Ectodermal cell (in vitro differentiated cells): ENCODE measurements at regions not wholly inside any gene's neighbourhood (a gene's known extent, or its start where the extent isn't known, plus 50 kb on each side); places are given as distances from the start of the nearest gene placed in this dataset.
"Not testable (repeated sequence)": the region's sequence is repeated elsewhere in the genome, so short reads cannot be mapped to it uniquely, and the experiment has no call there.

Experiments used
- H3K27ac ChIP-seq: 2 replicates; pipeline ENCODE4 v1.7.0; 2013; ENCODE audit warnings: mild to moderate bottlenecking, low read depth, low read length; ENCODE audit not compliant: insufficient read depth, poor library complexity, severe bottlenecking
- H3K27me3 ChIP-seq: 2 replicates; pipeline ENCODE4 v1.7.0; 2013; ENCODE audit warnings: mild to moderate bottlenecking, low read length; ENCODE audit not compliant: insufficient read depth, control insufficient read depth, poor library complexity, severe bottlenecking
- H3K36me3 ChIP-seq: one replicate; pipeline ENCODE4 v1.7.0; 2013; ENCODE audit warnings: low read length; ENCODE audit not compliant: control insufficient read depth, insufficient read depth
- H3K4me1 ChIP-seq: one replicate; pipeline ENCODE4 v1.7.0; 2013; ENCODE audit warnings: low read length; ENCODE audit not compliant: control insufficient read depth, insufficient read depth
- H3K4me3 ChIP-seq: 2 replicates; pipeline ENCODE4 v1.7.0; 2013; ENCODE audit warnings: low read depth, low read length, control low read depth; ENCODE audit not compliant: insufficient read depth
- H3K9me3 ChIP-seq: 2 replicates; pipeline ENCODE4 v1.7.0; 2013; ENCODE audit warnings: mild to moderate bottlenecking, low read length, moderate library complexity; ENCODE audit not compliant: control insufficient read depth
- WGBS, 2 experiments: methylation state at CpG; one replicate each; pipeline ENCODE4 v1.1.7; 2013; ENCODE audit warnings: missing lambda C conversion rate in 2 of 2; 5-methylcytosine and 5-hydroxymethylcytosine counted together

DNA sequence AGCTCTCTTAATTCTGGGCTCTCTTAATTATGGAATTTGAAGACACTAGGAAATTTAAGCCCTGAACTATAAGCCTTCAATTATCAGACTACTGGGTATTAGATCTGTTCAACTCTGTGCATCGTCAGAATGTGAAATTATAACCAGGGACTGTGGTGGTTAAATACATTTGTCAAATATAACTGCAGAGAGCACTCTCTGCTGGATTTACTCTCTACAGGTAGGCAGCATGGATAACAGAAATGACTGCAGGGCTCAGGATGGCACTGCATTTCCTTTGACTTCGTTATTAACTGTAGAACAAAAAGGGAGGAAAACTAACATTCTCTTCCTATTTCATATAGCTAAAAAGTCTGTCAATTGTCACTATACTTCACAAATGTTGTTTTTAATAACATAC lies 310.1 kb upstream of the RASGEF1B start:
- H3K4me3 ChIP-seq, result no peak overlapping the region
- no peak overlapping the region for H3K27ac ChIP-seq
- H3K9me3 ChIP-seq, result no peaks in the 10 kb centered on the region
- no peaks in the 10 kb centered on the region for H3K4me1 ChIP-seq
- H3K36me3 ChIP-seq, result no peaks in the 10 kb centered on the region
- 90 to 91% methylated on average over 2 of the region's 2 CpGs for WGBS, 2 experiments
- no peaks in the 10 kb centered on the region for H3K27me3 ChIP-seq

DNA sequence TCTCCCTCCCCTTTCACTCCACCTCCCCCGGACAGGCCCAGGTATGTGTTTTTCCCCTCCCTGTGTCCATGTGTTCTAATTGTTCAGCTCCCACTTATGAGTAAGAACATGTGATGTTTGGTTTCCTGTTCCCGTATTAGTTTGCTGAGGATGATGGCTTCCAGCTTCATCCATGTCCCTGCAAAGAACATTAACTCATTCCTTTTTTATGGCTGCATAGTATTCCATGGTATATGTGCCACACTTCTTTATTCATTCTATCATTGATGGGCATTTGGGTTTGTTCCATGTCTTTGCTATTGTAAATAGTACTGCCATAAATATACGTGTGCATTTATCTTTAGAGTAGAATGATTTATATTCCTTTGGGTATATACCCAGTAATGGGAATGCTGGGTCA lies 306.0 kb upstream of the RASGEF1B start:
- H3K27me3 ChIP-seq, H3K36me3 ChIP-seq, H3K9me3 ChIP-seq, H3K4me1 ChIP-seq, H3K27ac ChIP-seq, H3K4me3 ChIP-seq: not testable (repeated sequence)
- WGBS, 2 experiments, result 94 to 95% methylated on average over 2 to 3 of the region's 3 CpGs

DNA sequence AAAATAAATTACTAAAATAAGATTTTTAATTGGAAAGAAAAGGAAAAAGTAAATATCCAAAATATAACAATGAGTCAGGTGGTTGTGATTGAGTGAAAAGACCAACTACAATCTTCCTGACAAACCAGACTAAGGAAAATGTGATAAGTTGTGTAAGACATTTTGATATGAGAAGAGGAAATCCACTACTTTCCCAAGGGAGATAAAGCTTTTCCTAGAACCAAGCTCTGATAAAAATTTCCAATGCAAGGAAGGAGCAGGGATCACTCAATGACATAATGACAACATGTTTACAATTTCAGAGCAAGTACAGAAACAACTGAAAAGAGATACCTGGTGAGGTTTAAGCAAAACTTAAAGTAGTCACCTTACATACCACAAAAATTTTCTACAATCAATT lies 305.1 kb upstream of the RASGEF1B start:
- Histone ChIP-seq H3K4me3 (no peak overlapping the region), H3K4me1 (no peaks in the 10 kb centered on the region), H3K27ac (no peak overlapping the region), H3K27me3 (no peaks in the 10 kb centered on the region), H3K9me3 (no peaks in the 10 kb centered on the region), H3K36me3 (no peaks in the 10 kb centered on the region)

DNA sequence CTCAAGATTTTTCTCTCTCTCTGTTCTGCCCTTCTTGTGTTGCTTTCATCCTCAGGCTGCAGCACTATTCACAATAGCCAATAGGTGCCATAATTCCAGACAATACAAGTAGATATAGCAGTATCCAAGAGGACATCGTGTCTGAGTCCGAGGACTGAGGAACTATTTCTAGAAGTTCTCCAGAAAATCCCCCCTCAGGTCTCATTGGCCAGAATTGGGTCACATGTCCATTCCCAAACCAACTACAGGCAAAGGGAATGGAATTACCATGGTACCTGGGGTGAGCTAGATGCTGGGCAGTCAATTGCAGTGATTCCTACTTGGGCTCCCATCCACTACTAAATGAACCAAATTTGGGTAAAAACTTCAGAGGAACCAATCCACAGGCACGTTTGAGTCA lies 301.9 kb upstream of the RASGEF1B start:
- Histone ChIP-seq H3K36me3 (no peaks in the 10 kb centered on the region), H3K4me1 (no peaks in the 10 kb centered on the region), H3K27me3 (no peaks in the 10 kb centered on the region), H3K9me3 (no peaks in the 10 kb centered on the region), H3K4me3 (no peak overlapping the region), H3K27ac (no peak overlapping the region)
- 92 to 98% methylated on average over 3 of the region's 3 CpGs for WGBS, 2 experiments

DNA sequence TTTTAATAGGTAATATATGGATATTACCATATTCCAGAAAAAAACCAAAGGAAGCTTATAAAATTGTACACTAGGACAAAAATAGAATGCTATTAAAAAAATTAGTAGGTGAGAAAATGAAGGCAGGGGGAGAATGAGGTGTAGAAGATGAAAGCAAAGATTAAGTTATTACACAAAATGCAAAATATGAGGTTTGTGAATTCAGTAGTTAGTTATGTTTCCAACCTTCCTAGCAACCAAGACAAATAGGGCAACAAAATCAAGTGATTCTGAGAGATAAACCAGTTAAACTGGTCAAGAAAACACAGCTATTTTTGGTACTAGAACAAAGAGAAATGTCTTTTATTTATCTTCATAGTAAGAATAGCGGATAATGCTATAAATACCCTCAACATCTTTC lies 300.0 kb upstream of the RASGEF1B start:
- no peak overlapping the region for H3K27ac ChIP-seq
- H3K36me3 ChIP-seq, result no peaks in the 10 kb centered on the region
- WGBS, 2 experiments, result no CpG with 5 or more reads among the region's 1 CpG
- no peaks in the 10 kb centered on the region for H3K9me3 ChIP-seq
- no peak overlapping the region for H3K4me3 ChIP-seq
- no peaks in the 10 kb centered on the region for H3K27me3 ChIP-seq
- H3K4me1 ChIP-seq, result no peaks in the 10 kb centered on the region

DNA sequence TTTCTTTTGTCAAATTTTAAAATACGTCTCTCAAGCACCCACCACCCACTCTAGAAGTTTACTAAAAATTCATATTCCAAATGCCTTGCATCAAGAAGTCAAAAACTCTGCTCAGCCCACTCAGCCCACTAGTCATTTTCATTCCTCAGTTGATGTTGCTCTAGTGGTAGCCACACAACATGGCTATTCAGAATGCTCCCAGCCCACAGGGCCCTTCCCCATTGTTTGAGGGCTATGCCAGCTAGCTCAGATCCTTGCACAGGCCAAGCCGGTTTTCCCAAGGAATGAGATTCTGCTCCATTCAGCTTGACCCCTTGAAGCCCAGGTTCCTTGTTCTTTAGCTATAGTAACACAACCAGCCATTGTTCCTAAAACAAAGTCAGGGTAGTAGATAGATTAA lies 297.5 kb upstream of the RASGEF1B start:
- Histone ChIP-seq H3K27ac (no peak overlapping the region), H3K4me1 (no peaks in the 10 kb centered on the region), H3K36me3 (no peaks in the 10 kb centered on the region), H3K4me3 (no peak overlapping the region), H3K27me3 (no peaks in the 10 kb centered on the region), H3K9me3 (no peaks in the 10 kb centered on the region)
- 94% methylated on average over 2 of the region's 2 CpGs for WGBS, 2 experiments

DNA sequence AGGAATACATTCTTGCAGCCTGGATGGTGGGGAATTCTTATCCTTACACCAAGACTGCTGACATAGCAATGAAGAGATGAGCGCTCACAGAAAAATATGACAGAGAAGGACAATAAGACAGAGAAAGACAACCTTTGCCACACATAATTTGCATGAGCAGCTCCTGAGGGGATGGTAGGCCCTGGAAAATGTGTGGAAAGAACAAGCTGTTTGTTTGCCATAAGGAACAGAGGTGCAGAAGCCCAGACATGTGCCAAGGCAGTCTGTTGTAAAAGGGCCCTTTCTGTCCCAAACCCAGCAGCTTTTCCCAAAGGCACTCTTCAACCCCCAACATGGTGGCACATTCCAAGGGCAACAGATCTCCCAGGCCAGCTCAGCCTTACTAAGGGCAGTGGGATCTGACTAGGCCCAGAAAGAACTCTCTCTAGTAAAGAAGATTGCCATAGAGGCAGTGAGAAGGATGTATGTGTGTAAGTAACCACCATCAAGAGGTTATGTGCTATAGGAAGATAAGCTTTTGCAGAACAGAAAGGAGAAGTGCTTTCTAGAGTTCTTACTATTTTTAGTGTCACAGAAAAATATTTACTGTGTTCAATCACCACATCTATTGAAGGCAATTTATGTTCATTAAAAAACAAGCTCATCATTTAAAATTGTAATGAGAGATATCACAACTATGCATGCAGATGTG lies 287.0 kb upstream of the RASGEF1B start:
- no peaks in the 10 kb centered on the region for H3K27me3 ChIP-seq
- no peaks in the 10 kb centered on the region for H3K36me3 ChIP-seq
- H3K4me3 ChIP-seq, result no peak overlapping the region
- 95 to 100% methylated on average over 1 of the region's 1 CpG for WGBS, 2 experiments
- H3K27ac ChIP-seq, result no peak overlapping the region
- no peaks in the 10 kb centered on the region for H3K9me3 ChIP-seq
- peaks cover 4% of the 10 kb centered on the region for H3K4me1 ChIP-seq

DNA sequence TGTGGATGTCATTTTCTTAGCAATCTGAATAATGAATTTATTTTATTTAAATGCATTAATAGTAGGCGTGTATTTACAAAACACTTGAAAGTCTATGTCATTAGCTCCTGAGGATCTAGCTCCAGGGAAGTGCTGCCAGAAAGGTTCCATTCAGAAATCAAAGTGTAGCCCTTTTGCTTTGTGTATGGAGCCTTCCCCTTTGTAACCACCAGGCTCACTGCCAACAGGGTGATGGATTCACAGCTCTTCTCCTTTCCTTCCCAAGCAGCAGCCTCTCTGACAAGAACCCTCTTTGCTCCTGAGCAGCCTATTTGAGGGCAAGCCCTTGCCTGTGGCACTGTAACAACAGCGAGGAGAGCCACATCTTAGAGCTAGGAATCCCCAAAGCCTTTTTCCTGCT lies 286.0 kb upstream of the RASGEF1B start:
- Histone ChIP-seq H3K9me3 (no peaks in the 10 kb centered on the region), H3K27me3 (no peaks in the 10 kb centered on the region), H3K27ac (no peak overlapping the region), H3K36me3 (no peaks in the 10 kb centered on the region), H3K4me3 (no peak overlapping the region), H3K4me1 (peaks cover 4% of the 10 kb centered on the region)
- 85% methylated on average over 2 of the region's 2 CpGs for WGBS, 2 experiments

DNA sequence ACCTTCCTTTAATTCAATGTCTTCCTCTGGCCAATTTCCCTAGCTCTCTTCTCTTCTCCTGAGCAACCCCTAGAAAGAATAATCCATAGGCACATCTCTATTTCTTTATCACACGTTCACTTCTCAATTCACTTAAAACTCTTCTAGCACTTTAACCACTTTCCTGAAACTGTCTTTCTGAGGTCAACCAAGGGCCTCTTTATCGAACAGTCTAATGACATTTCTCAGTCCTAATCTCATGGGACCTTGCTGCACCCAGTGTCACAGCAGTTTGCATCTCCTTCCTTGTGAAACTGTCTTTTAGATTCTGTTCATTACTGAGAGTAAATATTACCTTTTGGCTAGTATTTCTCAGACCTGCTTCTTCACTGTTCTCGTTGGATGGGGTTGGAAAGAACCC lies 285.3 kb upstream of the RASGEF1B start:
- H3K36me3 ChIP-seq, result no peaks in the 10 kb centered on the region
- H3K4me1 ChIP-seq, result peaks cover 4% of the 10 kb centered on the region
- no peaks in the 10 kb centered on the region for H3K27me3 ChIP-seq
- 90 to 96% methylated on average over 2 to 3 of the region's 3 CpGs for WGBS, 2 experiments
- H3K4me3 ChIP-seq, result no peak overlapping the region
- H3K9me3 ChIP-seq, result no peaks in the 10 kb centered on the region
- H3K27ac ChIP-seq, result no peak overlapping the region

DNA sequence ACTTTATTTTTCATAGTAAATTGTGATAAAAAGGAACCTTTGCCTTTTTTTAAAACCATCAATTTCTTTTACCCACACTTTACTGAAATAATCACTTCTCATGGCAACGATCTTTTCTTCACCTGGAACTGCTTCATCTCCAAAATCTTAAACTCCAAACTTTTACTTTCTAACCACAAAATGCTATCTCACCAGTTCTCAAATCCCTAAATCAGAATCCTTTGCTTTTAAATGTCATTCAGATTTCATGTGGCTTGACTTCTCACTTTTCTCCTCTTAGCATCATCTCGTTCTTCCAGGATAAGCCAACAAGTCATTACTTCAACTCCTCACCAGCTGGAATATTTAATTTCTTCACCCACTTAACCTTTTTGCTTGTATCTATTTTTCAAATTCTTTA lies 284.3 kb upstream of the RASGEF1B start:
- no peak overlapping the region for H3K27ac ChIP-seq

DNA sequence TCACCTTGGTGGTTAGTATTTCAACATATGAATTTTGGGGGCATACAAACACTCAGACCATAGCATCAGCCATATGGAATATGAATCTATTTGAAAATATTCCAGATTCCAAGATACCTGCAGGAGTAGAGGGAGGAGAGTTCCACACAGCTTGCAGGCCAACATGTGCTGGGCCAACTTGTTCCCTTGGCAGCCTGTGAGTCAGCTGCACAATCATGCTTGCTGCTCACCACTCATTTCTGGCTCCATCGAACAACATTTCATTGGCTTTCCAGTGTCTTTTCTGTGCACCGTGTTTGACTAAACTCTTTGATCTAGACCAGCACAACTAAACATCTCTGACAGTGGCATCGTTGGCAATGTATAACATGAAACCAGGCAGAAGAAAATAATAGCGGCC lies 282.5 kb upstream of the RASGEF1B start:
- H3K27ac ChIP-seq, result no peak overlapping the region
- peaks cover 4% of the 10 kb centered on the region for H3K4me1 ChIP-seq
- H3K4me3 ChIP-seq, result no peak overlapping the region
- H3K27me3 ChIP-seq, result no peaks in the 10 kb centered on the region
- H3K36me3 ChIP-seq, result no peaks in the 10 kb centered on the region
- H3K9me3 ChIP-seq, result no peaks in the 10 kb centered on the region
- 94 to 95% methylated on average over 4 of the region's 4 CpGs for WGBS, 2 experiments

More for the DNA sequence above, 284.3 kb upstream of the RASGEF1B start:
- Histone ChIP-seq H3K4me3 (no peak overlapping the region), H3K36me3 (no peaks in the 10 kb centered on the region), H3K4me1 (peaks cover 4% of the 10 kb centered on the region), H3K9me3 (no peaks in the 10 kb centered on the region), H3K27me3 (no peaks in the 10 kb centered on the region)
- WGBS, 2 experiments, result 90 to 93% methylated on average over 2 of the region's 2 CpGs
